Activated CD8-positive, alpha-beta memory T cell treated with anti-CD3 and anti-CD28 coated beads for 4 hours (primary cell): ENCODE measurements at regions not wholly inside any gene's neighbourhood (a gene's known extent, or its start where the extent isn't known, plus 50 kb on each side); places are given as distances from the start of the nearest gene placed in this dataset.

Experiments used
- DNase-seq, 2 donors: peaks; one replicate each; pipeline ENCODE4 v3.0.0-alpha.2; 2020; ENCODE audit warnings: low read depth in 2 of 2

DNA sequence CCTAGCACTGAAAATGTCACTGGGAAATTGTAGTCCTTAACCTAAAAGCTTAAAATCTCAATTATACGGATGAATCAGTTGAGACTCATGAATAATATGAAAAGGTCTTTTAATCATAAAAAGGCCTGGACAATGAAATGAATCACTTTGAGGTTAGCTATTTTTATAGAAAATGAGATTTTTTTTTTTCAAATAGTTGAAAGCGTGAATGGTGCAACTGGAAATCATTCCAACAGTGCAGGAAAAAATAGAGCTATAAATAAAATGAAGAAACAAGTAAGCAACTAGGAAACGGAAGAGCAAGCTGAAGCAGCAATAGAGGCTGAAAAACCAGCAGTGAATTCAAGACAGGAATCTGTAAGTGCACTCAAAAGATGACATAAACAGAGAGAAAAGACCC is 142.9 kb downstream of the BACH1 start:
- no peak for DNase-seq

DNA sequence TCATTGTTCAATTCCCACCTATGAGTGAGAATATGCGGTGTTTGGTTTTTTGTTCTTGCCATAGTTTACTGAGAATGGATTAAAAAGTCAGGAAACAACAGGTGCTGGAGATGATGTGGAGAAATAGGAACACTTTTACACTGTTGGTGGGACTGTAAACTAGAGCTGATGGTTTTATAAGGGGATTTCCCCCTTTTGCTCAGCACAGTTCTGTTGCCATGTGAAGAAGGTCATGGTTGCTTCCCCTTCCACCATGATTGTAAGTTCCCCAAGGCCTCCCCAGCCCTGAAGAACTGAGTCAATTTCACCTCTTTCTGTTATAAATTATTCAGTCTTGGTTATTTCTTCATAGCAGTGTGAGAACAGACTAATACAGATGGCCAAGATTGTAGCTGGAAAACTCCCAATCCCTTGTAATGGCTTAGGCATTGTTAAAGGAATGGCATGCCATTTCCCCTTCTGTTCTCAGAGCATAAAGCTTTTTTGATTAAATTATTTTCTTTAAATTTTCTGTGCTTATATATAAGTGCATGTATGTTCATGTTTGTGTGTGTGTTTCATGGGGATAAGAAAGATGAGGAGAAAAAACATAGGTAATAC is 144.8 kb downstream of the BACH1 start:
- no peak for DNase-seq

DNA sequence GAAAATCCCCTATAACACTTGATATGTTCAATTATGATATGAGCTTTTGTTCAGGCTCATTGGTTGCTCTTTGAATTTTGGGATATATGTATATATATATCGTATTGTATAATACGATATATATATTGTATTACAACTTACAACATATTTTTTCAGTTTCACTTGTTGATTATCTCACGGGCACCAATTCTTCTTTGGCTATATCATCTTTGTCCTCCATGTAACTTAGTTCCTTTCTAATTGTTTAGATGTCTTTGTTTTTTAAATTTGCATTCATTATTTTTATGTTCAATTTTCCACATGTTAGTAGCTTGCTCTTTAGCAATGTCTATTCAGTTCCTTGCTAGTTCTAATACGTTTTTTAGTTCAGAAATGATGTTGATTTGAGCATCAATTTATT is 150.0 kb downstream of the BACH1 start:
- no peak for DNase-seq

DNA sequence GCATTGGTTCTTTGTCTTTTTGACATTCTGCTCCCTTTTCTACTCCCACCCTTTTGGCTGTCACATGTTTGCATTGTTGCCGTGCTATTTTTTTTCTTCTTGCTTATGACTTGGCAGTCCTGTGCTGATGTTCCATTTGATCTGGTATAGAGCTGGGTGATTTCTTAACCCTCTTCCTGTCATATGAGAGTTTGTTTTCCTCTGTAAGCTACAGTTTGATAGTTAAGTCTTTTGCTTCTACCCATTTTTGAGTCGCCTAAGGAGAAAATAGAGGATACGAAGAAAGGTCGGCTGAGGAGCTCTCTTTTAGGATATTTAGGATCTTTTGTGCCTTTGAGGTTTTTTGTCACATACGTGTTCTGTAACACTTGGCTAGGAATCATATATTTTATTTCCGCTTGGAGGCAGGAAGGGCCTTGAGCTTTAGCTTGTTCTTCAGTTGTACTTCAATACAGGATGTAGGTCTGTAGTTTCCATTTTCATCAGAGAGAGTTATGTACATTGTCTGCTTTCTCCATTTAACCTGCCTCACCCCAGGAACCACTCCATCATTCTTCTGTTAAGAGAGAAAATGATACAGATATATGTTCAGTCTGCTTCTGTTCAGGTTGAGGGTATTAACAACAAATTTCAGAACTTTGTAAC is 150.7 kb downstream of the BACH1 start:
- DNase-seq: no peak

DNA sequence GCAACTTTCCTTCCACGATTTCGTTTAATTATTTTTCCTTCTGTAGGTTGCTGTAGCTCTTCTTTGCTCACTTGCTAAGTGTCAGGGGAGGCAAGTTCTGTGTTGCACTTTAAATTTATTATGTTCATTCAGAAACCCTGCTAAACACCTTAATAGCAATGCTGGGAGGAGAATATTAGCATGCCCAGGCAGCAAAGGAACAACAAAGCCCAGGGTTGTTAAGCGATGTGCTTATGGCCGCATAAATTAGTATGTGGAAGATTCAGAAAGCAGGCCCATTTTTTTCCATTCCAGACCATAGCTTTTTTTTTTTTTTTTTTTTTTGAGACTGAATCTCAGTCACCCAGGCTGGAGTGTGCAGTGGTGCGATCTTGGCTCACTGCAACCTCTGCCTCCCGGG is 151.3 kb downstream of the BACH1 start:
- no peak for DNase-seq

DNA sequence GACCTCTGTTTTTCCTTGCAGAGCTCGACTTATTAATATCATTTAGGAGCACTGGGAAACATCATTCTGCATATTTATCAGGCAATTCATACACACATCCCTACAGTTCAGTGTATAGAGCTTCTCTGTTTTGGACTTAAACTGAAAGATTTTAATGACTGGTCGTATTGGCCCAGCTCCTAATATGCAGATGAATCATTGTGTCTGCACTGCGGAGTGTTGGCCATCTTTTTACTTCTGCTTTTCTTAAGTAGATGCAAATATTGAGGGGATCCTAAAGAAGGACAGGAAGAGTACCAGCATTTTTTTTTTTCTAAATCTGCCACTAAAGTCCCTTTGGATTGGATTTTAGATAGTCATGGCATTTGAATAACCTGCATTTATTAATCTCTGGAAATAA is 154.8 kb downstream of the BACH1 start:
- no peak for DNase-seq

DNA sequence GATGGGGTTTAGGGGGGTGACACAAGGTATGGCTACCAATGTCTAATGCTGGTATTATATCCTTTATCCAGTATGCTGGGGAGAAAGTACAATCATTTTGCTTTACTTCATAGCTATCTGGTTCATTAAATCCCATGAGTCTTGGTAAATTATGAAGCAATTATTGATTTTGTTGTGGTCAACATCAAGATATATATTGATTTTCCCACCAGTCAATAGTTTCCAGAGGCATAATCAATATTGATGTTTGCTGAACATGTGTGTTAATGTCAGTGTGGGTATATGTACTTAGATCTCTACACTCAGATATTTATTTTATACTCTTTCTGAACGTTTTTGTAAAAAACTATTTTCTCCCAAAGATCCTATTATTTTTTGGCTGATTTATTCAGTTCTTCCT is 155.5 kb downstream of the BACH1 start:
- DNase-seq: no peak

DNA sequence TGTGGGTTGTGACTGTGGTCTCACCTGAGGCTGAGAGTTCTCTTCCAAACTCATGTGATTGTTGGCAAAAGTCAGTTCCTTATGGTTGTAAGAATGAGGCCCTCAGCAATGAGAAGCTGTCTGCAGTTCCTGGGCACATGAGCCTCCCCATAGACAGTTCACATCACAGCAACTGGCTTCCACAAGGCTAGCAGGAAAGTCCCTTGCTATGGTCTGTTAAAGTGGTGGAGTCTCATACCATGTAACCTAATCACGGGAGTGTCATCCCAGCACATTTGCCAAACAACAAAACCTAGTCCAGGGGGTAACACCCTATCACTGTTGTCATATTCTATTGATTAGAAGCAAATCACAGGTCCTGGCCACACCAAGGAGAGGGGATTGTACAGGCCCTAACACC is 163.8 kb downstream of the BACH1 start:
- no peak for DNase-seq

DNA sequence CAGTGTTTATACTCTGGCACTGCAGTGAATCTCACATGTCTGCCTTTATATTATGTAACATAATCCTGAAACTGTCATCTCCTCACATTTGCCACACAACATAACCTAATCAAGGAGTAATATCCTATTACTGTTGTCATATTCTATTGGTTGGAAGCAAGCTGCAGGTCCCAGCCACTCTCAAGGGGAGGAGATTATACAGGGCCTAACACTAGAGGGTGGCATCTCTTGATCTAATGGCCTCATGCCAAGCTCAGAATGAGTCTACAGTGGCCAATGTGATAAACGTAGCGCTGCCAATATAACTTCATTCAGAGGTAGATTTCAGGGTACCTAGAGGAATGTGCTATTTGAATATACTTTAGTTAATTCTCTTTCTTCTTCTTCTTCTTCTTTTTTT is 166.8 kb downstream of the BACH1 start:
- DNase-seq: no peak

DNA sequence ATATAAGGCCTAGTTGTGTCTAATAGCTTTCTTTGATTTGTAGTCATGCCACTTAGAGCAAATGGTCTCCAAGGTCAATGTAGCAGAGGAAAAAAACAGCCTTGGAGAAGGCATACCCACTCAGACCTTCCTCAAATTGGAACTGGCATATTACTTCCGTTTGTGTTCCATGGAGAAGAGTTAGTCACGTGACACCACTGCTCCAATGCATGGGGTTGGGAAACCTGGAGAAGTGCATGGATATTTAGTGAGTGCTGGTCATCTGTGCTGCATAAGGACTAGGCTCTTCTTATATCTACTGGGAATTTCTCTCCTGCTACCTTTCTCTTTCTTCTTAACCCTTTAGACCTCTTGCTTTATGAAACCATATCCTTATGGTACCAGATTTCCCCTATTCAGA is 167.8 kb downstream of the BACH1 start:
- DNase-seq: no peak

DNA sequence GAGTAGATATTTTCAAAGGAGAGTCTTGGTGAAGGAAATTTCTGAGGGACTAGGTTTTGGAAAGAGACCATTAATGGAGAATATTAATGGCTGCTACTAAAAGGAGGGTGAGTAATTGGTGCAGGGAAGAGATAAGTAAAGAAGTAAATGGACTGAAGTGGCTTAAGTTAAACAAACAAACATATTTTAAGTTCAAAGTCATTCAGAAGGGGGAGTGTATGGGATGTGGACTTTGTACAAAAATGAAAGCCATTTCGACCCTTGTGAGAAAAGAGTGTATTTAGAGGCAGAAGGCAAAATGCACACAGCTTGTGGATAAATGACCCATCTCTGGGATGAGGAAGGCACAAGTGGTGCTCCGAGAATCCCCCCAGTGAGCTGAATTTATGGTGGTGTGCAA is 171.7 kb downstream of the BACH1 start:
- DNase-seq: no peak

DNA sequence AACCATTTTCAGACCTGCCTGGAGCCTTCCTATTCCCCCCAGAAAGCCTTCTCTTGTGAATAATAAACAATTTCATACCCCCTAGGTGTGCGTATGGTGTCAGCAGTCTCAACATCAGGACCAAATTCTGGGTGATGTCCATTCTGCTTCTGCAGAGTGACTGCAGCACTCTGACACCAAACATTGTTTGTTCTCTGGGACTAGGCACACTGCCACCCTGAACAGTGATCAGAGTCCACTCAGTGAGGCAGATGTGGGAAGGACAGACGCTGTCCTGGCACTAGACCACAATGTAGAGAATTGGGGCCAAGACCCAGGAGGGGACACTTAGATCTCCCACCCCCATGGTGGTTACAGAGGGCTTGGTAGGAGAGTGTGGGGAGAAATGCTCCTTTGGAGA is 175.1 kb downstream of the BACH1 start:
- DNase-seq: no peak

DNA sequence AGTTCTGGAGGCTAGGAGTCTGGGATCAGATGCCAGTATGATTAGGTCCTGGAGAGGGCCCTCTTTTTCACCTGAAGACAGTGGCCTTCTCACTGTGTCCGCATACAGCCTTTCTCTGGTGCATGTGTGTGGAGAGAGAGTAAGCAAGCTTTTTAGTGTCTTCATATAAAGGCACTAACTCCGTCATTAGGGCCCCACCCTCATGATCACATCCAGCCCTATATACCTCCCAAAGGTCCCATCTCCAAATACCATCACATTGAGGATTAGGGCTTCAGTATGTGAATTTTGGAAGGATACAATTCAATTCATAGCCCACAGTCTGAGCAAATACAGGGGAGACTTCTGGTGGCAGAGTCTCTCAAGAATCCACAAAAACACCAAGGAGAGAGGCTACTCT is 176.6 kb downstream of the BACH1 start:
- no peak for DNase-seq

DNA sequence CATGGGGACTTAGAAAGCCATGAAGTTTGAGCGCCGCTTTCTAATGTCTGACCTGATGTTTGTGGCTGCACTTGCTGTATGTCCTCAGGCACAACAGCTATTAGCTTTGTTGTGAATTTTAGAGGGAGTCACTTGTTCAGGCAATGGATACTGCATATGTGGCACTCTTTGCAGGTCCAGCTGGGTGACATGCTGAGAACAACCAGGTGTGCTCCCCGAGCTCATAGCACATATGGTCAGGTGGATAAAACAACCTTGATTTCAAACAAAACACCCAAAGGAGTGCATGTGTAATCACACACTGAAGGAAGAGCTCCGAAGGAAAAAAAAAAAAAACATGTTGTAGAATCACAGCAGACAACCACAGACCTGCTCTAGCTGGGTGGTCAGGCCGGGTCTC is 178.6 kb downstream of the BACH1 start:
- DNase-seq: no peak

DNA sequence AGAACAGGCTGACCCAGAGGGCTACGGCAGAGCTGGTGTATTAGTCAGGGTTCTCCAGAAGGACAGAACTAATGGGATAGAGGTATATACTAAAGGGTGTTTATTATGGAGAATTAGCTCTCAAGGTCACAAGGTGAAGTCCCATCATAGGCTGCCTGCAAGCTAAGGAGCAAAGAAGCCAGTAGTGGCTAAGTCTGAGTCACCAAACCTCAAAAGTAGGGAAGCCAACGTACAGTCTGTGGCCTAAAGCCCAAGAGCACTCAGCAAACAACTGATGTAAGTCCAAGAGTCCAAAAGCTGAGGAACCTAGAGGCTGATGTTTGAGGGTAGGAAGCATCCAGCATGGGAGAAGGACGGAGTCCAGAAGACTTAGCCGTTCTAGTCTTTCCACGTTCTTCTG is 179.2 kb downstream of the BACH1 start:
- no peak for DNase-seq

DNA sequence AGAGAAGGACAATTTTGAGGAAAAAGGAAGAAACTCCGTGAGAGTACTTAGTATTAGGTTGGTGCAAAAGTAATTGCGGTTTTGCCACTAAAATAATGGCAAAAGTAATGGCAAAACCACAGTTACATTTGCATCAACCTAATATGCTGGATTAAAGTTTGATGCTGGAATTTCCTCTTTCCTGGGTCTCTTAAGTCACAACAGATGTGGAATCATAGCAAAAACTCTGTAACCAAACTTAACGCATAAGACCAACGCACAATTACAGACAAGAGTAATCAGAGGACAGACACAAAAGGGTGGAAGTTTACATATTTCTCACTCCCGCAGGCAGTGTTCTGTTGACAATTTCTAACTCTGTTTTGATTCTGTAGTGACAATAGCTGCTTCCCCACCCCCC is 182.4 kb downstream of the BACH1 start:
- DNase-seq: no peak

DNA sequence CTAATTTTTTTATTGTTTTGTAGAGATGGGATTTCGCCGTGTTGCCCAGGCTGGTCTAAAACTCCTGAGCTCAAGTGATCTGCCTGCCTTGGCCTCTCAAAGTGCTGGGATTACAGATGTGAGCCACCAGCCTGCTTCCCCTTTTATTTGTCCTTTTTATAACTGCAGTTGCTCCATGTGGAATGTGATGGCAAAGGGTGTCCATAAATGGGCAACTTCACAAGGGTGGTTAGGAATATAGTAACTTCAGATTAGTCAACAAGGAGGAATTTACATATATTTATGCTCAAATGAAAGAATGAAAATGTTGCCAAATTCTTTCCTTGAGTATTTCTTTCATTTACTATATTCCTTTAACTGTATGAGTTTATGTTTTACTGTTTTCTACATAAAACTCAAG is 182.9 kb downstream of the BACH1 start:
- DNase-seq: no peak

DNA sequence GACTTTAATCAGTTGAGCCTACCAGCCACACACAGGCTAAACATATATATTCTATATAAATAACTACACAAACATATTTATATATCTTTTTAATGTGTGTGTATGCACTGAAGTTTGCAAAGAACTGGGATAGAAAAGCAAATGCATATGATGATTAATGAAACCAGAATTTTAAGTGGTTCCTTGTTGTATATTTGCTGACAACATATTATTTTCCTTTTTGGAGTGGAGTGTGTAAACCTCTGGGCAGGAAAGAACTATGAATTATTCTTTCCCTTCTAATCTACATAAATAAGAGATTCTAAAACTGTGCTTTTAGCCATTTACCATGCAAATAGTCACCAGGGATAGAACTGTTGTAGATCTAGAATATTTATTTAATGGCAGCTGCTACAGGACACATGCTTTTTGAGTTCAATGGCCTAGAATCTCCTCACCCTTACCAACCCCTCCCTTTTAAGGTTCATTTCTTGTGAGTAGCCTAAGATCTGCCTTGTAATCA is 187.6 kb downstream of the BACH1 start:
- DNase-seq: no peak
